ENCODE measurements at regions not wholly inside any gene's neighbourhood (a gene's known extent, or its start where the extent isn't known, plus 50 kb on each side); places are given as distances from the start of the nearest gene placed in this dataset.

GRCh38 chr3:193801097-193801496, 208.1 kb downstream of the OPA1 start:
- TF ChIP-seq CTCF (IDR thresholded peaks at IDR 0.05; ENCODE audit: poor library complexity) (no peak), EZH2phosphoT487 (IDR thresholded peaks at IDR 0.05; ENCODE audit: low read depth, severe bottlenecking, unreplicated experiment) (no peak), EZH2 (IDR thresholded peaks at IDR 0.05; ENCODE audit: borderline replicate concordance) (no peak)

Data from hepatocyte (in vitro differentiated cells).